H1 (cell line): ENCODE measurements at regions not wholly inside any gene's neighbourhood (a gene's known extent, or its start where the extent isn't known, plus 50 kb on each side); places are given as distances from the start of the nearest gene placed in this dataset.

Source experiments
- CTCF ChIA-PET: fragments of 300-600 bp; sonication (Branson Sonifier 250); formaldehyde crosslinking; loops from one replicate; lab custom pipeline; 2021; ENCODE audit not compliant: partially characterized antibody; lab: Charles Lee
- POLR2A ChIA-PET: fragments of 300-600 bp; sonication (Branson Sonifier 250); formaldehyde crosslinking; loops from one replicate; lab custom pipeline; 2021; ENCODE audit warnings: inconsistent platforms; ENCODE audit not compliant: partially characterized antibody; lab: Charles Lee
- DNase-seq, 2 experiments: peaks; one replicate each; pipeline versions ENCODE4 v3.0.0 to v3.0.0-alpha.2; 2010 to 2022; ENCODE audit warnings: low spot score in 2 of 2, low read depth in 1 of 2, mixed read lengths in 1 of 2
- FAIRE-seq: peaks from 2 replicates; lab custom pipeline; 2011; peaks lifted over from hg19 to GRCh38; lab: Jason Lieb, UNC
- H2AFZ ChIP-seq: 2 replicates; pipeline ENCODE4 v1.8.1; 2012; ENCODE audit warnings: low read length, inconsistent platforms
- H2AK5ac ChIP-seq: 2 replicates; pipeline ENCODE4 v1.6.1; 2013; ENCODE audit warnings: low read depth, low read length
- H2BK120ac ChIP-seq: replicated peaks from 2 replicates; pipeline ENCODE3; 2013; ENCODE audit warnings: low read depth, low read length, inconsistent platforms
- H2BK12ac ChIP-seq: 2 replicates; pipeline ENCODE4 v1.6.1; 2013; ENCODE audit warnings: low read depth, low read length
- H2BK15ac ChIP-seq: 2 replicates; pipeline ENCODE4 v1.6.1; 2013; ENCODE audit warnings: low read length
- H2BK20ac ChIP-seq: 2 replicates; pipeline ENCODE4 v1.6.1; 2013; ENCODE audit warnings: low read length
- H2BK5ac ChIP-seq: 2 replicates; pipeline ENCODE4 v1.6.1; 2013; ENCODE audit warnings: low read depth, low read length
- H3K14ac ChIP-seq: 2 replicates; pipeline ENCODE4 v1.6.1; 2013; ENCODE audit warnings: inconsistent platforms; ENCODE audit not compliant: insufficient read length
- H3K18ac ChIP-seq: 2 replicates; pipeline ENCODE4 v1.6.1; 2013; ENCODE audit warnings: low read length; ENCODE audit errors: extremely low read depth
- H3K23ac ChIP-seq: 2 replicates; pipeline ENCODE4 v1.6.1; 2013; ENCODE audit warnings: inconsistent platforms; ENCODE audit not compliant: insufficient read length
- H3K23me2 ChIP-seq: 2 replicates; pipeline ENCODE4 v1.6.1; 2013; ENCODE audit warnings: low read depth, low read length
- H3K27ac ChIP-seq: 2 replicates; pipeline ENCODE4 v1.6.1; 2011; ENCODE audit warnings: low read depth, low read length, inconsistent platforms
- H3K27me3 ChIP-seq, 4 experiments: replicated peaks in 1 of 4; 1 replicate in 1 of 4; 2 replicates in 3 of 4; pipeline versions ENCODE4 v1.6.1 to v1.8.1; 2011 to 2013; ENCODE audit warnings: low read length in 3 of 4, mild to moderate bottlenecking in 3 of 4, inconsistent platforms in 2 of 4, mixed read lengths in 2 of 4, moderate library complexity in 1 of 4; ENCODE audit not compliant: control insufficient read depth in 3 of 4, insufficient read depth in 3 of 4; ENCODE audit errors: extremely low read depth in 1 of 4
- H3K36me3 ChIP-seq, 4 experiments: 2 replicates each; pipeline versions ENCODE4 v1.6.1 to v1.8.1; 2011 to 2013; ENCODE audit warnings: mild to moderate bottlenecking in 4 of 4, low read length in 3 of 4, moderate library complexity in 2 of 4, control low read depth in 1 of 4, inconsistent platforms in 1 of 4; ENCODE audit not compliant: insufficient read depth in 4 of 4, control insufficient read depth in 2 of 4
- H3K4ac ChIP-seq: replicated peaks from 2 replicates; pipeline ENCODE3; 2013; ENCODE audit warnings: low read length, low read depth, mixed read lengths, inconsistent platforms; ENCODE audit not compliant: insufficient read length
- H3K4me1 ChIP-seq, 4 experiments: replicated peaks in 1 of 4; 1 replicate in 1 of 4; 2 replicates in 3 of 4; pipeline versions ENCODE4 v1.6.1 to v1.8.1; 2011 to 2013; ENCODE audit warnings: low read length in 3 of 4, inconsistent platforms in 2 of 4, mixed read lengths in 1 of 4; ENCODE audit not compliant: insufficient read depth in 4 of 4, control insufficient read depth in 3 of 4
- H3K4me2 ChIP-seq, 2 experiments: 2 replicates each; pipeline versions ENCODE4 v1.6.1 to v1.8.1; 2011 to 2013; ENCODE audit warnings: low read depth in 2 of 2, low read length in 2 of 2, control low read depth in 1 of 2, inconsistent platforms in 1 of 2, mild to moderate bottlenecking in 1 of 2; ENCODE audit not compliant: insufficient read depth in 1 of 2
- H3K4me3 ChIP-seq, 4 experiments: fragments of 200-600, 300-600 bp in 1 of 4; sonication (generic), shearing (Covaris generic), sonication (Bioruptor Twin) in 1 of 4; 2 replicates each; pipeline versions ENCODE4 v1.5.1 to v1.8.1; 2011 to 2016; ENCODE audit warnings: low read length in 4 of 4, low read depth in 3 of 4, control low read depth in 2 of 4, inconsistent platforms in 2 of 4, mild to moderate bottlenecking in 2 of 4, mixed read lengths in 1 of 4, moderate library complexity in 1 of 4; ENCODE audit not compliant: insufficient read depth in 2 of 4; ENCODE audit errors: extremely low read depth in 1 of 4
- H3K56ac ChIP-seq: replicated peaks from 2 replicates; pipeline ENCODE3; 2013; ENCODE audit warnings: low read depth, mild to moderate bottlenecking, mixed read lengths, low read length, inconsistent platforms; ENCODE audit not compliant: insufficient read length
- H3K79me1 ChIP-seq: 2 replicates; pipeline ENCODE4 v1.6.1; 2013; ENCODE audit warnings: low read depth, low read length, control low read depth
- H3K79me2 ChIP-seq, 2 experiments: 2 replicates each; pipeline versions ENCODE4 v1.6.1 to v1.8.1; 2012 to 2013; ENCODE audit warnings: low read length in 2 of 2, mild to moderate bottlenecking in 2 of 2, inconsistent platforms in 1 of 2; ENCODE audit not compliant: insufficient read depth in 2 of 2, control insufficient read depth in 1 of 2
- H3K9ac ChIP-seq, 4 experiments: replicated peaks in 1 of 4; 1 replicate in 1 of 4; 2 replicates in 3 of 4; pipeline versions ENCODE4 v1.6.1 to v1.8.1; 2011 to 2013; ENCODE audit warnings: low read depth in 3 of 4, low read length in 3 of 4, control low read depth in 2 of 4, mild to moderate bottlenecking in 2 of 4, moderate library complexity in 2 of 4, inconsistent platforms in 1 of 4; ENCODE audit errors: extremely low read depth in 1 of 4
- H3K9me3 ChIP-seq, 2 experiments: 2 replicates each; pipeline versions ENCODE4 v1.6.1 to v1.8.1; 2012 to 2013; ENCODE audit warnings: mild to moderate bottlenecking in 2 of 2, moderate library complexity in 2 of 2, control low read depth in 1 of 2, inconsistent platforms in 1 of 2, low read depth in 1 of 2, low read length in 1 of 2, mixed read lengths in 1 of 2; ENCODE audit not compliant: insufficient read depth in 2 of 2
- H4K20me1 ChIP-seq, 2 experiments: replicated peaks in 1 of 2; 2 replicates each; pipeline versions ENCODE3 to v1.8.1; 2011 to 2013; ENCODE audit warnings: inconsistent platforms in 2 of 2, low read length in 2 of 2, mild to moderate bottlenecking in 1 of 2; ENCODE audit not compliant: insufficient read depth in 2 of 2, control insufficient read depth in 1 of 2
- H4K5ac ChIP-seq: 2 replicates; pipeline ENCODE4 v1.6.1; 2013; ENCODE audit warnings: low read length, low read depth, mixed read lengths, inconsistent platforms; ENCODE audit not compliant: insufficient read length
- H4K8ac ChIP-seq: 2 replicates; pipeline ENCODE4 v1.8.0; 2013; ENCODE audit warnings: mild to moderate bottlenecking, moderate library complexity, low read length, inconsistent platforms; ENCODE audit not compliant: insufficient read depth; ENCODE audit errors: extremely low read depth
- H4K91ac ChIP-seq: replicated peaks from 2 replicates; pipeline ENCODE3; 2013; ENCODE audit warnings: low read length, mixed read lengths, inconsistent platforms; ENCODE audit not compliant: insufficient read length
- ASH2L ChIP-seq: fragments of 200-600, 300-600 bp; sonication (generic); IDR thresholded peaks from one replicate; pipeline ENCODE4 v1.7.1; 2017; ENCODE audit warnings: low read length
- CTBP2 ChIP-seq: IDR thresholded peaks from 2 replicates; pipeline ENCODE4 v1.7.0; 2011; ENCODE audit warnings: borderline replicate concordance, mild to moderate bottlenecking, moderate library complexity, mixed read lengths, low read length; ENCODE audit not compliant: insufficient read depth, insufficient read length
- SAP30 ChIP-seq: fragments of 300-600 bp; sonication (generic); IDR thresholded peaks from 2 replicates; pipeline ENCODE4 v1.7.1; 2012; ENCODE audit warnings: low read length, moderate library complexity, mild to moderate bottlenecking, inconsistent platforms; ENCODE audit not compliant: insufficient read depth, insufficient replicate concordance
- SRF ChIP-seq: IDR thresholded peaks from 2 replicates; pipeline ENCODE4 v1.6.1; 2011; ENCODE audit warnings: mild to moderate bottlenecking, low read depth, low read length, moderate library complexity
- TBP ChIP-seq: IDR thresholded peaks from 2 replicates; pipeline ENCODE4 v1.6.1; 2011; ENCODE audit warnings: low read depth, low read length, improper control_type of control experiment
- ZNF274 ChIP-seq: IDR thresholded peaks from 2 replicates; pipeline ENCODE4 v1.7.0; 2012; ENCODE audit warnings: low read length, borderline replicate concordance; ENCODE audit errors: extremely low read depth
- WGBS, 2 experiments: shearing (Covaris generic) in 1 of 2; methylation state at CpG; one replicate each; pipeline versions ENCODE4 v1.1.6 to v1.1.7; 2013 to 2015; ENCODE audit warnings: low lambda C conversion rate in 2 of 2, mixed read lengths in 2 of 2, inconsistent platforms in 1 of 2, low coverage in 1 of 2, missing lambda C conversion rate in 1 of 2; ENCODE audit not compliant: insufficient replicate concordance in 2 of 2, insufficient coverage in 1 of 2, insufficient read length in 1 of 2; ENCODE audit errors: extremely low coverage in 1 of 2, missing lambda C conversion rate in 1 of 2; 5-methylcytosine and 5-hydroxymethylcytosine counted together
- TF ChIP-seq, protein P1 (sequence below): IDR thresholded peaks from 2 replicates; pipeline ENCODE4 v1.6.1; 2011; ENCODE audit warnings: low read depth, mild to moderate bottlenecking, low read length; ENCODE audit not compliant: insufficient read depth

DNA sequence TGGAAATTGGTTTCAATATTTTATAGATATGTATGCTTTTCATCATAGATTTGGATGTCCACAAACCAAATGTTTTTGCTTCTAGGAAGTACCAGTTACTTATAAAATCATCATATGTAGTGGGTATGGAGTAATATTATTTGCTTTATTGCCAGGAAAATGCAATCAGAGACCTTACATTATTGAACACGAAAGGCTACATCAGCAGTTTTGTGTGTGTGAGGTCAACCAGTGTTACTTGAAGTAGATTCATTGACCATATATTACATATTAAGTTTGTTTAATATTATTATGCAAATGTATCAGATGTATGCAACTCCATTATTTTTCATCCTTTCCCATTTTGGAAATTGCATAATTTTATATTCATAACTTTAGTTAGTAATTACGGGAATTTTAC, 219.1 kb upstream of the MMADHC start:
- no peak overlapping the region for H3K4me2 ChIP-seq
- no peaks in the 10 kb centered on the region for H4K20me1 ChIP-seq
- H4K5ac ChIP-seq: no peak overlapping the region
- no peak overlapping the region for H3K23ac ChIP-seq
- no peaks in the 10 kb centered on the region for H3K23me2 ChIP-seq
- ChIA-PET POLR2A (no interaction called here), CTCF (interaction anchor here (0.7 kb wide), 1 partner anchor 1433 kb away, joined by 4 read pairs; no protein-coding TSS in a partner anchor)
- no peak overlapping the region for H3K27ac ChIP-seq
- 94% methylated on average over 2 of the region's 2 CpGs; no CpG with 5 or more reads in 1 of the 2 experiments for WGBS, 2 experiments
- H3K56ac ChIP-seq: no peak overlapping the region
- no peak overlapping the region for H2BK120ac ChIP-seq
- DNase-seq: no peak
- no peak overlapping the region for H3K9ac ChIP-seq
- no peaks in the 10 kb centered on the region for H3K9me3 ChIP-seq
- H2BK12ac ChIP-seq: no peak overlapping the region
- H4K91ac ChIP-seq: no peak overlapping the region
- H2BK20ac ChIP-seq: no peak overlapping the region
- H2AK5ac ChIP-seq: no peak overlapping the region
- no peaks in the 10 kb centered on the region; a peak in 1 of 7 replicates for H3K4me1 ChIP-seq
- H2AFZ ChIP-seq: no peak overlapping the region
- no peak overlapping the region for H3K18ac ChIP-seq
- H3K4me3 ChIP-seq: no peak overlapping the region
- no peak overlapping the region for H3K14ac ChIP-seq
- H2BK5ac ChIP-seq: no peak overlapping the region
- no peaks in the 10 kb centered on the region for H3K36me3 ChIP-seq
- no peaks in the 10 kb centered on the region for H3K79me2 ChIP-seq
- no peaks in the 10 kb centered on the region for H3K79me1 ChIP-seq
- no peak overlapping the region for H2BK15ac ChIP-seq
- no peak for TF ChIP-seq SRF
- no peak for TF ChIP-seq TBP
- TF ChIP-seq, protein P1, sequence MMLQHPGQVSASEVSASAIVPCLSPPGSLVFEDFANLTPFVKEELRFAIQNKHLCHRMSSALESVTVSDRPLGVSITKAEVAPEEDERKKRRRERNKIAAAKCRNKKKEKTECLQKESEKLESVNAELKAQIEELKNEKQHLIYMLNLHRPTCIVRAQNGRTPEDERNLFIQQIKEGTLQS: no peak
- TF ChIP-seq CTBP2: no peak
- no peak for TF ChIP-seq SAP30
- no peak for TF ChIP-seq ASH2L
- TF ChIP-seq ZNF274: no peak
- H3K4ac ChIP-seq: no peak overlapping the region
- no peaks in the 10 kb centered on the region for H3K27me3 ChIP-seq
- no peak for FAIRE-seq
- H4K8ac ChIP-seq: no peak overlapping the region
